ENCODE measurements at regions not wholly inside any gene's neighbourhood (a gene's known extent, or its start where the extent isn't known, plus 50 kb on each side); places are given as distances from the start of the nearest gene placed in this dataset.
A peak's percentile ranks its signal among the peaks of the same experiment; 100 is the strongest.
"Not testable (repeated sequence)": the region's sequence is repeated elsewhere in the genome, so short reads cannot be mapped to it uniquely, and the experiment has no call there.

- intact Hi-C loops (cut with DNase I), result no loop called here
- no peak for ATAC-seq (ENCODE audit: poor library complexity)
- peak; percentile 49 for DNase-seq
Observed at GRCh38 chr21:17688912-17689874, 76.5 kb upstream of the BTG3 start.

GRCh38 chr21:17682924-17683323, 70.2 kb upstream of the BTG3 start:
- intact Hi-C loops (cut with DNase I), result no loop called here
- ATAC-seq (ENCODE audit: poor library complexity) (no peak), DNase-seq (no peak)

GRCh38 chr21:17679002-17679600, 66.4 kb upstream of the BTG3 start:
- no peak for DNase-seq
- intact Hi-C loops (cut with DNase I), result loop anchor here (5.0 kb wide), 1 partner anchor 223 kb away; no protein-coding TSS in a partner anchor
- peak; percentile 86 for ATAC-seq (ENCODE audit: poor library complexity)

GRCh38 chr21:17676930-17677329, 64.2 kb upstream of the BTG3 start:
- intact Hi-C loops (cut with DNase I), result loop anchor here (5.0 kb wide), 1 partner anchor 225 kb away; no protein-coding TSS in a partner anchor
- DNase-seq; ATAC-seq (ENCODE audit: poor library complexity): not testable (repeated sequence)

- intact Hi-C loops (cut with DNase I), result no loop called here
- ATAC-seq (ENCODE audit: poor library complexity) (no peak), DNase-seq (no peak)
Observed at GRCh38 chr21:17674106-17674505, 61.4 kb upstream of the BTG3 start.

DNA sequence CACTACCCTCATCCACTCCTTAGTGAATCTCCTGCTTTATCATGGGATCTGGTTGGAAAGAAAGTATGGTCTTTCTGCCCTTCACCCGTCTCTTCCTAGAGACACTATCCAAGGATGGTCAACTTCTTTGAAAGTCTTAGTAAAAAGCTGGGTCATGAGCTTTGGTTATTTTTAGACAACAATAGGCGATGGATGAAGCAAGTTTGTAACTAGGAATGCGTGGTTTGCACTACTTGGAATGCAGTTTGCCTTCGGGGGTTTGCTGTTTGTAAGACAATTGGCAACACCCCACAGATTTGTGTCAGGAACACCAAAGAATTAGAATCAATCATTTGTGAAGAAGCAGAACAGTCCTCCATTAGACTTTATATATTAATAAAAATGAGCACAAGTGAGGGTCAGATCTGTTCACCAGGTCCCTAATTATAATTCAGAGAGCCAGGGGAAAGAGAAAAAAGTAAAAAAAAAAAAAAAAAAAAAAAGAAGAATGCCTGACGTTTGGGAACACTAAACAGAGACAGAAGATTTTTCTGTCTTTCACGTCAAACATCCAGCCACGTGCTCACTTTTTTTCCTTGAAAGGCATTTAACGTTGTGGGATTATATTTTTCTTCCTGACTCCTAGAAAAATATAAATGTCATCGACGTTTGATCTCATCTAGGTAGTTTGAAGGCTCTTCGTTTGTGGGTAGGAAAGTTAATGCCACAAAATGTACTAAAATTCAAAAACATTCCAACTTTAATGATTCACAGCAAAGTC, 60.7 kb upstream of the BTG3 start:
- DNase-seq (no peak), ATAC-seq (ENCODE audit: poor library complexity) (no peak)
- intact Hi-C loops (cut with DNase I), result no loop called here

DNA sequence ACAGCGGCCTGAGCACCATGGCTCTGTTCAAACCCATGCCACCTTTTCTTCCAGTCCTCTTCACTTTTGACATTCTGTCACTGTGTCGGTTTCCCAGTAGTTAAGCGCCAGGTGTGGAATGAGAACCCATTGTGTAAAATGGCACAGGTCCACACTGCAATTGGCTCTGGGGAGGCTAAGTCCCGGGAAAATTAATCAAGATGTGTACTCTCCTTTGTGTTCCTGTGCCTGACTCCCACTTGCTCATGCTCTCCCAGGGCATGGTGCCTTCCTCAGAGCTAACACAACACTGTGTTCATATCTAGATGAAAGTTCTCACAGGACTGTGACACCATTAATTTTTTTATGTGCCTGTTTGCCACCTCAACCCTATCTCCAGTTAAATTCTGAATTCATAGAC, 59.0 kb upstream of the BTG3 start:
- intact Hi-C loops (cut with DNase I), result no loop called here
- DNase-seq, result no peak
- no peak for ATAC-seq (ENCODE audit: poor library complexity)

GRCh38 chr21:17668479-17669140, 55.9 kb upstream of the BTG3 start:
- ATAC-seq (ENCODE audit: poor library complexity), result no peak
- intact Hi-C loops (cut with DNase I), result no loop called here
- no peak for DNase-seq

GRCh38 chr21:17667256-17667655, 54.6 kb upstream of the BTG3 start:
- intact Hi-C loops (cut with DNase I), result no loop called here

More at GRCh38 chr21:17667256-17667655, 54.6 kb upstream of the BTG3 start:
- no peak for ATAC-seq (ENCODE audit: poor library complexity)
- no peak for DNase-seq
